SU-DHL-6 (cell line): ENCODE measurements at regions not wholly inside any gene's neighbourhood (a gene's known extent, or its start where the extent isn't known, plus 50 kb on each side); places are given as distances from the start of the nearest gene placed in this dataset.

Experiments used
- EZH2phosphoT487 ChIP-seq: fragments of 200-600 bp; sonication (generic), shearing (Covaris generic); conservative IDR thresholded peaks from 2 replicates; pipeline ENCODE4 v1.6.1; 2018; ENCODE audit warnings: mild to moderate bottlenecking, antibody characterized with exemption, low read length, moderate library complexity, mixed read lengths
- TF ChIP-seq, protein P1 (sequence below): fragments of 200-600 bp; sonication (generic); IDR thresholded peaks from one replicate; pipeline ENCODE4 v1.5.1; 2017; ENCODE audit warnings: antibody characterized with exemption, mild to moderate bottlenecking, low read length, moderate library complexity; ENCODE audit not compliant: insufficient read depth, poor library complexity, severe bottlenecking

DNA sequence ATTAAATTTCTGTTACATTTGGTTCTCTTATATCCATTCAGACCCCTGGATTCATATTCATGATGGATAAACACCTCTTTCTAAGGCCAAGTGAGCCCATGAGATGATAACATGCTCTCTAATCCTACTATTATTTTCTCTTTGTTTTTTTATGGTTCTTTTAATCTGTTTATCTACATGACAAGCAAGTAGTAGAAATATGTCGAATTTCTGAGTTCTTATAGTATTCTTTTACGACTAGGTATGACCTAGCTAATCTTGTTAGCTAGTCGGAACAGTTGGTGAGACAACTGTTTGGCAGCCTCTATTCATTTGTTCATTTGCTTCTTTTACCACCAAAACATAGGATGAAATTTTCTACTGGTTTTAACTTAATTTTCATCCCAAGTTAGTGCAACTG lies 98.1 kb upstream of the SCG2 start:
- TF ChIP-seq, protein P1, sequence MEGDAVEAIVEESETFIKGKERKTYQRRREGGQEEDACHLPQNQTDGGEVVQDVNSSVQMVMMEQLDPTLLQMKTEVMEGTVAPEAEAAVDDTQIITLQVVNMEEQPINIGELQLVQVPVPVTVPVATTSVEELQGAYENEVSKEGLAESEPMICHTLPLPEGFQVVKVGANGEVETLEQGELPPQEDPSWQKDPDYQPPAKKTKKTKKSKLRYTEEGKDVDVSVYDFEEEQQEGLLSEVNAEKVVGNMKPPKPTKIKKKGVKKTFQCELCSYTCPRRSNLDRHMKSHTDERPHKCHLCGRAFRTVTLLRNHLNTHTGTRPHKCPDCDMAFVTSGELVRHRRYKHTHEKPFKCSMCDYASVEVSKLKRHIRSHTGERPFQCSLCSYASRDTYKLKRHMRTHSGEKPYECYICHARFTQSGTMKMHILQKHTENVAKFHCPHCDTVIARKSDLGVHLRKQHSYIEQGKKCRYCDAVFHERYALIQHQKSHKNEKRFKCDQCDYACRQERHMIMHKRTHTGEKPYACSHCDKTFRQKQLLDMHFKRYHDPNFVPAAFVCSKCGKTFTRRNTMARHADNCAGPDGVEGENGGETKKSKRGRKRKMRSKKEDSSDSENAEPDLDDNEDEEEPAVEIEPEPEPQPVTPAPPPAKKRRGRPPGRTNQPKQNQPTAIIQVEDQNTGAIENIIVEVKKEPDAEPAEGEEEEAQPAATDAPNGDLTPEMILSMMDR, result no peak
- TF ChIP-seq EZH2phosphoT487, result no peak
